ENCODE measurements at regions not wholly inside any gene's neighbourhood (a gene's known extent, or its start where the extent isn't known, plus 50 kb on each side); places are given as distances from the start of the nearest gene placed in this dataset.

- TF ChIP-seq, protein P1, sequence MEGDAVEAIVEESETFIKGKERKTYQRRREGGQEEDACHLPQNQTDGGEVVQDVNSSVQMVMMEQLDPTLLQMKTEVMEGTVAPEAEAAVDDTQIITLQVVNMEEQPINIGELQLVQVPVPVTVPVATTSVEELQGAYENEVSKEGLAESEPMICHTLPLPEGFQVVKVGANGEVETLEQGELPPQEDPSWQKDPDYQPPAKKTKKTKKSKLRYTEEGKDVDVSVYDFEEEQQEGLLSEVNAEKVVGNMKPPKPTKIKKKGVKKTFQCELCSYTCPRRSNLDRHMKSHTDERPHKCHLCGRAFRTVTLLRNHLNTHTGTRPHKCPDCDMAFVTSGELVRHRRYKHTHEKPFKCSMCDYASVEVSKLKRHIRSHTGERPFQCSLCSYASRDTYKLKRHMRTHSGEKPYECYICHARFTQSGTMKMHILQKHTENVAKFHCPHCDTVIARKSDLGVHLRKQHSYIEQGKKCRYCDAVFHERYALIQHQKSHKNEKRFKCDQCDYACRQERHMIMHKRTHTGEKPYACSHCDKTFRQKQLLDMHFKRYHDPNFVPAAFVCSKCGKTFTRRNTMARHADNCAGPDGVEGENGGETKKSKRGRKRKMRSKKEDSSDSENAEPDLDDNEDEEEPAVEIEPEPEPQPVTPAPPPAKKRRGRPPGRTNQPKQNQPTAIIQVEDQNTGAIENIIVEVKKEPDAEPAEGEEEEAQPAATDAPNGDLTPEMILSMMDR (IDR thresholded peaks at IDR 0.05), result no peak
- no peak for TF ChIP-seq POLR2A (IDR thresholded peaks at IDR 0.05)
Observed at GRCh38 chr13:95357875-95358274, 56.6 kb upstream of the ABCC4 start.

Measured in testis (tissue), 2 donors.